Omental fat pad (tissue), 3 donors: ENCODE measurements at regions not wholly inside any gene's neighbourhood (a gene's known extent, or its start where the extent isn't known, plus 50 kb on each side); places are given as distances from the start of the nearest gene placed in this dataset. TPM values are rescaled to one million over a fixed set of nuclear protein-coding genes. Genes with fewer than 3 reads are reported as not detected.

ENCODE experiments used
- ATAC-seq: fragments of 150-250 bp; one replicate; pipeline ENCODE4 v1.9.1; 2016; ENCODE audit warnings: mild to moderate bottlenecking, moderate library complexity; ENCODE audit not compliant: low FRiP score
- DNase-seq: peaks from one replicate; pipeline ENCODE4 v3.0.0-alpha.2; 2019; ENCODE audit warnings: low spot score
- small RNA-seq: library from RNA; depleted of rRNA; stranded (forward); fragments of <200 nt; gene quantifications from one replicate; pipeline ENCODE3, GENCODE V24; 2016
- TF ChIP-seq, protein P1 (sequence below), 3 donors: fragments of 450-650 bp; IDR thresholded peaks; one replicate each; pipeline ENCODE4 v1.5.1; 2016 to 2017; ENCODE audit warnings: antibody characterized with exemption in 3 of 3, mild to moderate bottlenecking in 3 of 3, moderate library complexity in 2 of 3

DNA sequence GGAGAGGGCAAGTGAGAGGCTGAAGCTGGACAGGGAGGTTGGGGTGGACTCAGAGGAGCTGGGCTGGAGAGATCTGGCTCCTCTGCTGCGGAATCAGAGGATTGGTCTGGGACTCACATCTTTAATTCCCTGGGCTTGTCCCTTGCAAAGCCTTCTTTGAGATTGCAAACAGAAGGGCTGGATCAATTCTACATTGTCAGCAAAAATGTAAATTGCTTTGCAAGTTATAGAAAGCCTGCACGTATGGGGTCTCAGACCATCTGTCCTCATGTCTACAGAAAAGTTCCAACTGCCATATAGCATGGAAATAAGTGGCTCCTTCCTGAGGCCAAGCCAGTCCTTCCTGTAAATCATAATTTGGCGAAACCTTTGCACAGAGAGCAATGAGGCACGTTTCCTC, 449.6 kb downstream of the UBE2NL start:
- TF ChIP-seq, protein P1, sequence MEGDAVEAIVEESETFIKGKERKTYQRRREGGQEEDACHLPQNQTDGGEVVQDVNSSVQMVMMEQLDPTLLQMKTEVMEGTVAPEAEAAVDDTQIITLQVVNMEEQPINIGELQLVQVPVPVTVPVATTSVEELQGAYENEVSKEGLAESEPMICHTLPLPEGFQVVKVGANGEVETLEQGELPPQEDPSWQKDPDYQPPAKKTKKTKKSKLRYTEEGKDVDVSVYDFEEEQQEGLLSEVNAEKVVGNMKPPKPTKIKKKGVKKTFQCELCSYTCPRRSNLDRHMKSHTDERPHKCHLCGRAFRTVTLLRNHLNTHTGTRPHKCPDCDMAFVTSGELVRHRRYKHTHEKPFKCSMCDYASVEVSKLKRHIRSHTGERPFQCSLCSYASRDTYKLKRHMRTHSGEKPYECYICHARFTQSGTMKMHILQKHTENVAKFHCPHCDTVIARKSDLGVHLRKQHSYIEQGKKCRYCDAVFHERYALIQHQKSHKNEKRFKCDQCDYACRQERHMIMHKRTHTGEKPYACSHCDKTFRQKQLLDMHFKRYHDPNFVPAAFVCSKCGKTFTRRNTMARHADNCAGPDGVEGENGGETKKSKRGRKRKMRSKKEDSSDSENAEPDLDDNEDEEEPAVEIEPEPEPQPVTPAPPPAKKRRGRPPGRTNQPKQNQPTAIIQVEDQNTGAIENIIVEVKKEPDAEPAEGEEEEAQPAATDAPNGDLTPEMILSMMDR (IDR thresholded peaks at IDR 0.05), result no peak
- no peak for ATAC-seq
- DNase-seq, result no peak

- ATAC-seq (no peak), DNase-seq (no peak)
- TF ChIP-seq, protein P1 (IDR thresholded peaks at IDR 0.05), result no peak
Measured at GRCh38 chrX:144334577-144334976, 450.7 kb downstream of the UBE2NL start.

- TF ChIP-seq, protein P1 (IDR thresholded peaks at IDR 0.05), result no peak
- ATAC-seq, result no peak
- no peak for DNase-seq
Measured at GRCh38 chrX:144335402-144335801, 451.5 kb downstream of the UBE2NL start.

DNA sequence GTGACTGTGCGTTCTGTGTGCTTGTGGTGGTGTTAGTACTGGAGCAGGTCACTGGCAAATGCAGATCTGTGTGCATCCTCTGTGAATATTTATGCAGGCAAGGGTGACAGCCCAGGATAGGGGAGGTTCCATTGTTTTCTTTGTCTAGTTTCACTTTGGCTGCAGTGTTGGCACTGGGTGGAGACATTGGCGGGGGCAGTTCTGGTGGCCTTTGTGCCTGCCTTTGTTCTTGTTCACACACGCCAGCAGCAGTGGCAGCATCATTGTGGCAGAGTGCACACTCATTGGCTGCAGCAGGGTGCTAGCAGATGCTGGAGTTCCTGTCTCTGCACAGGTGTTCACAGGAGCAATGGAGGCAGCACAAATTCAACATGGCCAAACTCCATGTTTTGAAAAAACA, 495.3 kb downstream of the UBE2NL start:
- no peak for DNase-seq
- no peak for ATAC-seq
- TF ChIP-seq, protein P1 (IDR thresholded peaks at IDR 0.05), result no peak

- DNase-seq (no peak), ATAC-seq (no peak)
- TF ChIP-seq, protein P1 (IDR thresholded peaks at IDR 0.05), result no peak
Measured at GRCh38 chrX:144388738-144389137, 504.9 kb downstream of the UBE2NL start.

Small RNA genes lying in the stretch of these regions (small RNA-seq; reads per million reads assigned to genes)
- gene AC234064.1, result not detected
